ENCODE measurements at regions not wholly inside any gene's neighbourhood (a gene's known extent, or its start where the extent isn't known, plus 50 kb on each side); places are given as distances from the start of the nearest gene placed in this dataset.

DNA sequence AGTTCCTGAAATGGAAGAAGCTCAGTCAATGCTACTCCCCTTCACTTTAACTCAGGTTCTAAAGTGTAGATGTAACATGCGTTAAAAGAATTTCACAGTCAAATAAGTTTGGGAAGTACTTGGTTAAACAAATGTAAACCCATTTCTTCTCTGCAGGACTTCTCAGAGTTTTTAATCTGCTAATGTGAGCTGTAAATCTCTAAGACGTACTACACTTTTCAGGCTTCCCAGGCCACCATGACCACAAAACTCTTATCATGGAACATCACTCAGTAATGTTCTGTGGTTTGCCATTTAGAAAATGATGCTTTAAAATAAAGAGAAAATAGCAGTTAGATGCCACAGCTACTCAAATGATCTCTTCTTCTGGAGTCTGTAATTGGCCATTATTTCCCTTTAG, 104.3 kb downstream of the HHIPL2 start:
- DNase-seq (ENCODE audit: insufficient read length, low spot score) (no peak), FAIRE-seq (no peak)
- TF ChIP-seq POLR2A (IDR thresholded peaks at IDR 0.05; ENCODE audit: low read depth, low read length), result no peak

DNA sequence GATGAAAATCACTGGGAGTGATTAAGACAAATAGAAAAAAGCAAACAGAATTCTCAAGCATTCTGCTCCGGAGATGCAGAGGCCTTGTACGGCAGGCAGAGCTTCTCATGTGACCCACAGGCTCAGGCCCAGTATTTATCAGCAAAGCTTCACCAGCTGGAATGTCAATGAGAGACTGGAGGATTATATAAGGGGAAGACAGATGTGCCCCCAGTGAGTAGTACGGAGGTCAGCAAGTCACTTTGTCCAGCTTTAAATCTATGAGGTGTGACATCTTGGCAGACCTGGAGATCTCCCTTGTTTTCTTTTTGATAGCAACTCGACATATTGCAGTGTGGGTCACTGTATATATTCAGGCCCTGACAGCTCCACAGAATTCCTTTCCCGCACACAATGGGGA, 106.8 kb downstream of the HHIPL2 start:
- no peak for FAIRE-seq
- no peak for TF ChIP-seq POLR2A (IDR thresholded peaks at IDR 0.05; ENCODE audit: low read depth, low read length)
- DNase-seq (ENCODE audit: insufficient read length, low spot score), result no peak

DNA sequence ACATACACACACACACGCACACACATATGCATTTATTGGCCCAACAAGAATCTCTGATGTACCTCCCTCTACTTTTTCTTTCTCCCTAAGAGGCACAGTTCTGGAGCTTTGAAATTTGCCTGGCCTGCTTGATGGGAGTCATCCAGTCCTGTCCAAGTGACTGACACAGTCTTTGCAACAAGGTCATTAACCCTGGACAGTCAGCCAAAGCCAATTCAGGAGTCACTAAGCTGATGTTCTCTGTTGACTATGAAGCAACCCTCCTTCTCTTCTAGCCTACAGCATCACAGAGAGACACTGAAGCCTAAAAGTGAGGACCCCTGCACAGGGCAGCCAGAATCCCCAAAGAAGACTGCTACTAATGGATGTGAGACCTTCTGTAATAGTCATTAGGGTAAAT, 123.1 kb downstream of the HHIPL2 start:
- no peak for TF ChIP-seq POLR2A (IDR thresholded peaks at IDR 0.05; ENCODE audit: low read depth, low read length)
- no peak for DNase-seq (ENCODE audit: insufficient read length, low spot score)
- FAIRE-seq, result no peak

DNA sequence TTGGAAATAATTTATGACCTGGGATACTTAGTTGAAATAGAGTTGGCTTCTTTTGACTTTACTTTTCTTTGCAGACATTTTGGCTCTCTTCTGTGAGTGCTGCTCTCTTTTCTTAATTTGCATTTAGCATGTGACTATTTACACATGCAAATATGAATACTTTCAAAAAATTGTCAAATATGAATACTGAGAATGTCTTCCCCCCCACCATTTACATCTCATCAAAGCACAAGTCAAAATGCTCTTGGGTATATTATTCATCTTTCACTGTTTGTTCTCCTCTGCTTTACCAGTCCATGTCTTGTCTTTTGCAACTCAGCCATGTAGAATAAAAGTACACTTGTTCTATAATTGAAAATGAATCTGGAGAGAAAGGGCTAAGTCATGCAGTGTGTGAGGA, 126.5 kb downstream of the HHIPL2 start:
- no peak for TF ChIP-seq POLR2A (IDR thresholded peaks at IDR 0.05; ENCODE audit: low read depth, low read length)
- FAIRE-seq (no peak), DNase-seq (ENCODE audit: insufficient read length, low spot score) (no peak)

DNA sequence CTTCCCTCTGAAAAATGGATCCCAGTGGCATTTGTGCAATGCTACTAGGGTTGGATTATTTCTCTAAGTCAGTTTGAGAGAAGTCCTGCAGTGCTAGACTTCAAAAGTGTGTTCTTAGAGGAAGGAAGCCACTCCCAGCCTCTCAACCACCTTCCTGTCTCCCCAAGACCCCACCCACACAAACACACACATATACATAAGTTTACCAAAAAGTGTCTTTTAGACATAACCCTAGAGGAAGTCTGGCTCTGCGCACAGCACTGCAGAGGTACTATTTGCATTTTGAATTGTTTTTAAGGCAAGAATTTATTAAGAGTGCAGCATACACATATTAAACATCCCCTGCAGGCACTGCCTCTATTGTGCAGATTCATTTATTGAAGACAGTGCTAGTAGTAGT, 127.3 kb downstream of the HHIPL2 start:
- no peak for FAIRE-seq
- no peak for DNase-seq (ENCODE audit: insufficient read length, low spot score)
- TF ChIP-seq POLR2A (IDR thresholded peaks at IDR 0.05; ENCODE audit: low read depth, low read length), result no peak

DNA sequence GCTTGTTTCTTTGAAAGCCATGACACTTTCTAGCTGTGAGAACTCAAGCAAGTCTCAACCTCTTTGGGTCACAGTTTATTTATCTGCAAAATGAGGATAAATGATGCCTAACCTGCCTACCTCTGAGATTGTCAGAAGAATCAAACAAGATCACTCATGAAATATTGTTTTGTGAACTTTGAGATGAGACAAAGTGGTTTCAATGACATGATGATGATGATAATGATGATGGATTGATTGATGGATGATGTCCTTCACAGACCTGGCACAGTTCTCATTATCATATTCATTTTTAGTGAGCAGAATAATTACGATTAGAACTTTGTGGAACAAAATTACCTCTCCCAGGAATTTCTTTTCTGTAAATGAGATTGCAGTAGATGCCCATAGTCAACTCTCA, 129.2 kb downstream of the HHIPL2 start:
- TF ChIP-seq POLR2A (IDR thresholded peaks at IDR 0.05; ENCODE audit: low read depth, low read length), result no peak
- FAIRE-seq (no peak), DNase-seq (ENCODE audit: insufficient read length, low spot score) (no peak)

DNA sequence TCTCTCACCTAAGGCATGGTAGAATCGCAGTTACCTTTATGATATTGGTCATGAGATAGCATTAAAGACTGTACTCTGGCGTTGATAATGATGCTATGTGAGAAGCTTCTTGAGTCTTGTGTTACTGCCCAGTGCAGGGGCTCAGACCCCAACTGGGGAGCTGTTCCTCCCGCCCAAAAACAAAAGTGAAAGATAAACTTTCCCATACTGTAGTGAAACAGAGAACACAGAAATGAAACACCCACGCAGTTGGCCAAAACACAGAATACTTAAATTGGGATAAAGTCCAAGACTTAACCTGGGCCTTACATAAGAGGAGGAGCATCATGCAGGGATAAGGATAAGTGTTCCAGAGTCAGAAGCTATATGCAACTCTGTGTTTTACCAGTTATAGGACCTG, 130.6 kb downstream of the HHIPL2 start:
- FAIRE-seq (no peak), DNase-seq (ENCODE audit: insufficient read length, low spot score) (no peak)
- no peak for TF ChIP-seq POLR2A (IDR thresholded peaks at IDR 0.05; ENCODE audit: low read depth, low read length)

DNA sequence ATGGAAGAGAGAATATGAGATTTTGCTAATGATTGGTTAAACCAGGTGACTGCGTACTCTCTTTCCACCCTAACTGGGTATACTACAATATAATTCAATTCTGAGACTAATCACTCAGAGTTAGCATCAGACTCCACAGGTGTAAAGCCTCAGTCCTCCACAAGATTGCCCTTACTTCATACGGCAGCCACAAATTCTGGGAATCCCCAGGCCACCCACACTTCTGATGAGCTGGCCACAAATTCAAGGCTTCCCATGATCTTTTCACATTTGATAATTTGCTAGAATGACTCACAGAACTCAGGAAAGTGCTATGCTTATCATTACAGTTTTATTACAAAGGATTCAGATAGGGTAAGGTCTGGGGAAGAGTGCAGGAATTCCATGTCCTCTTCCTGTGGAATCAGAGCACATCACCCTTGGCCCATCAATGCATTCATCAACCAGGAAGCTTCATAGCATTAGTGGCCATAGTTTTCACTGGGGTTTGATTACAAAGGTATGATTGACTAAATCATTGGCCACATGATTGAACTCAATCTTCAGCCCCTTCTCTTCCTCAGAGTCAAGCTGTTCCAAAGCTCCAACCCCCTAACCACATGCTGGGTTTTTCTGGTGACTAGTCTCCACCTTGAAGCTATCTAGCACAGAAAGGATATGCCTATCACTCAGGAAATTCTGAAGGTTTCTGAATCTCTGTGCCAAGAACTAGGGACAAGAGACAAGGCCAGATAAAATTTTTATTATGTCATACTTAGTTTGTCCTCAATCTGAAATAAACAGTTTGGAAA, 131.7 kb downstream of the HHIPL2 start:
- no peak for DNase-seq (ENCODE audit: insufficient read length, low spot score)
- TF ChIP-seq POLR2A (IDR thresholded peaks at IDR 0.05; ENCODE audit: low read depth, low read length), result no peak
- no peak for FAIRE-seq

DNA sequence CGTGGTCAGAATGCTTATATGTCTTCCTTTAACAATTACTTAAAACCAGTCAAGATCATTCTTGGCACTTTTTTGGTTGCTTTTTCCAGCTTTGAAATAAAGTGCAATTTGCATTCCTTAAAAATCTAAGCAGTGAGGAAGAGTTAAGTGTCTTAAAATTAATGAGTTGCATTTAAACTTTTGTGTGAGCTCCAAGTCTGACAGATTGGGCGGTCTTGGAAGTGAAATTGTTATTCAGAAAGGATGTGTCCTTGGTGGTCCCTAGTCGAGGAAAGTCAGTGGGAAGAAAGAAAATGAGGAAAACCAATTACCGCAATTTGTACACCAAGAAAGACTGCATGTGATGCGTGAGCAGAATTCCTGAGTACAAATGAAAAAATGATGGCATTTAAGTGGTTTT, 132.5 kb downstream of the HHIPL2 start:
- no peak for FAIRE-seq
- no peak for DNase-seq (ENCODE audit: insufficient read length, low spot score)
- no peak for TF ChIP-seq POLR2A (IDR thresholded peaks at IDR 0.05; ENCODE audit: low read depth, low read length)

DNA sequence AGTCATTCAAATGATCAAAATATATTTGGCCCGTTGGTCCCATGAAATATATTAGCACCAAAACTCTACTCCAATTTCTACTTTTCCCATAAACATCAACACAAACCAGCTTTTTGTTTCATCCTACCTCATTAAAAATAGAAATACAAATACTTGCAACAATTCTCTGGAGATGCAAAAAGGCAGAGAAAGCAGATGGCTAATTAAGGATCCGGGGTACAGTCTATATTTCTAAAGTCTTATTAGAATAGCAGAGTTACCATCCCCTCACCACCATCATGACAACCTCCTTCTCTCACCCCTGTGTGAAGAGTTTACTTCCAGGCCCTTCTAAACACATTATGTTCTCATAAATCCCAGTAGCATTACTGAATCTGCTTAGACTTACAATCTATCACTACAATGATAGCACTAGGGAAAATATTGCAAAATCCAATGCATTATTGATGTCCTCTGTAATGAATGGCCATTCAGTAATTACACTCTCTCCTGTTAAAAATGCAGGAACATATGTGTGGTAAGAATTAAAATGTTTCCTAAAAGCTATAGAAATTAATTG, 133.8 kb downstream of the HHIPL2 start:
- no peak for DNase-seq (ENCODE audit: insufficient read length, low spot score)
- no peak for TF ChIP-seq POLR2A (IDR thresholded peaks at IDR 0.05; ENCODE audit: low read depth, low read length)
- FAIRE-seq, result no peak

DNA sequence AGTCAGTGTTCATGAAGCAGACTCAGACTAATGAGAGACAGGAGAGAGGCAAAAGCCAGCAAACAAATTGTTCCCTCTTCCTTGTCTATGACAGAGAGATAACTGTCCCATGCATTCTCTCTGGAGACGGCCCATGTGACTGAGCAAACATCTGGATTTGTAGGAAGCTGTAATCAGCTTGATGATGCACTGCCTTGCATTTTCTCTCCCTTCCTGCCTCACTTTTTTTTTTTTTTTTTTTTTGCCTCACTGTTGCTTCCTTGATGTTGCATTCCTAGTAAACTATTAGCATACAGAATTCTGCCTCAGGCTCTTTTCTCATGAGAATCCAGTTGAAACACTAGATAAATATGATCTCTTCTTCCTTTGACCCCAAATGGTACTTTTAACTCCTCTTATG, 134.5 kb downstream of the HHIPL2 start:
- no peak for FAIRE-seq
- TF ChIP-seq POLR2A (IDR thresholded peaks at IDR 0.05; ENCODE audit: low read depth, low read length), result no peak
- DNase-seq (ENCODE audit: insufficient read length, low spot score), result no peak

DNA sequence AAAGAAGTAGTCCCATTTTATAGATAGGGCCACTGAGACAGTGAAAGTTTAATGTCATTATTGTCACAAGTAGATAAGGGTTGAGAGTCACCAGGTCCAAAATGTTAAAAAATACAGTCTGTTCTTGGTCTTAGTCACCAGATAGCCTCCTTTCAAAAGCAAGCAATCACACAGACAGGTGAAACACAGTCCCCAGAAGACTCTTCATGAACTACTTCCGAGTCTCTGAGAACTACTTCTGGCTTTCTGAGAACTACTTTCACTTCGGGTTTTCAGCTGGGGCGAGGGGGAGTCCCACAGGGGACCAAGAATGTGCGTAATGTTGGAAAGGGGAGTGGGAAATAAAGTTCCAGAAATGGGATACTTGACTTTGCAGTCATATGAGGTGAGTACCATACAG, 143.2 kb downstream of the HHIPL2 start:
- FAIRE-seq, result no peak
- TF ChIP-seq POLR2A (IDR thresholded peaks at IDR 0.05; ENCODE audit: low read depth, low read length), result no peak
- no peak for DNase-seq (ENCODE audit: insufficient read length, low spot score)

DNA sequence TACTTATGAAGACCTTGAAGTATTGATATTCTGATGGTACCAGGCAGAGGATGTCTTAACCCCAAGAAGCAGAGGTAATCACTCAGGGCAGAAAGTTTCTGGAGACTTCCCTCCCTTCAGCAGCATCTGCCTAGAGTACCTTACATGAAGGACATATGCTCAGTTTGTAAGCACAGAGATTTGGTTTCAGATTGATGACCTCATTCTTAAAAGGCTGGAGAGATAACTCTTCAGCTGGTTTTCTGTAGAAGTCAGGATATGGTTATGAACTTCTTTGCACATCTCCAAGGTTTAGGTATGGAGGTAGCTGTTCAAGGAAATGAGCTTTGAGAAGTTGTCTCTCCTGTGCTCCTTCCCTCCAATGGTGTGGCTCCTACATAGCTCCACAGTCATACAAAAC, 148.7 kb downstream of the HHIPL2 start:
- TF ChIP-seq POLR2A (IDR thresholded peaks at IDR 0.05; ENCODE audit: low read depth, low read length), result no peak
- FAIRE-seq (no peak), DNase-seq (ENCODE audit: insufficient read length, low spot score) (no peak)

DNA sequence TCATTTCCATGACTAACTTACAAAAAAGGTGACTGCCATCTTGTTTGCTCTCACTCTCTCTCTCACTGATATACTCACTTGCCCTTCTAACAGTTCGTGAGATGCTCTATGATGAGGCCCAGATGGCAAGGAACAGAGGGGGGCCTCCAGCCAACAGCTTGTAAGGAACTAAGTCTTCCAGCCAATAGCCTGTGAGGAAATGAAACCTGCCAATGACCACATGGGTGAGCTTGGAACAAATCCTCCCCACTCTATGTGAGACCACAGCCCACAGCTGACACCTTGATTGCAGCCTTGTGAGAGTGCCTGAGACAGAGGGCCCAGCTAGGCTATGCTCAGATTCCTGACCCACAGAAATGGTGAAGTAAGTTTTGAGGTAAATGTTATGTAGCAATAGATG, 153.7 kb downstream of the HHIPL2 start:
- no peak for DNase-seq (ENCODE audit: insufficient read length, low spot score)
- no peak for TF ChIP-seq POLR2A (IDR thresholded peaks at IDR 0.05; ENCODE audit: low read depth, low read length)
- no peak for FAIRE-seq

DNA sequence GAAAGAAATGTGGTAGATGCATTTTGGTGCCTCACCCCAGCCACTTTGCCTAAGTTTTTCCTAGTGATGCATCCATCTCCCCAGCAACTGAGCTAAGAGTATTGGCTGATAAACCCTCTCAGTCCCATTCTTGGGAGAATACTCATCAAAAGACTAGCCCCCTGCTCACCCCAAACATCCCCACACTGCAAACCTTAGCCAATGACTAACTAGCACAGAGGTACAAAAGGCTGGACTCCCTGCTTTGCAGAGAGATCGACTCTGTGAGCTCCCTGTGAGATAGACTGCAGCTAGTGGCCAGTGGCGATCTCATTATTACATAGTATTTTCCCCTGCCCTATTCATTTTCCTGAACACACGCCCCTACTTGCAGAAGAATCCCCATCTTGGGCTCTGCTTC, 155.3 kb downstream of the HHIPL2 start:
- no peak for FAIRE-seq
- no peak for DNase-seq (ENCODE audit: insufficient read length, low spot score)
- no peak for TF ChIP-seq POLR2A (IDR thresholded peaks at IDR 0.05; ENCODE audit: low read depth, low read length)
